ENCODE measurements at regions not wholly inside any gene's neighbourhood (a gene's known extent, or its start where the extent isn't known, plus 50 kb on each side); places are given as distances from the start of the nearest gene placed in this dataset.

GRCh38 chr21:33989440-33989839 lies 73.8 kb upstream of the ATP5PO start:
- DNase-seq = no peak
- intact Hi-C loops (cut with DNase I; ENCODE audit: low total_unique reads) = no loop called here
- no peak for TF ChIP-seq CTCF (IDR thresholded peaks at IDR 0.05)
- TF ChIP-seq POLR2A (IDR thresholded peaks at IDR 0.05) = no peak
- no peaks in the 10 kb centered on the region for H3K36me3 ChIP-seq
- H3K27ac ChIP-seq = no peak overlapping the region
- no peaks in the 10 kb centered on the region for H3K9me3 ChIP-seq
- H3K4me3 ChIP-seq = no peak overlapping the region
- no peaks in the 10 kb centered on the region for H3K4me1 ChIP-seq
- H3K27me3 ChIP-seq = no peaks in the 10 kb centered on the region

- Histone ChIP-seq H3K4me3 (no peak overlapping the region), H3K4me1 (no peaks in the 10 kb centered on the region), H3K36me3 (no peaks in the 10 kb centered on the region), H3K27me3 (no peaks in the 10 kb centered on the region), H3K9me3 (no peaks in the 10 kb centered on the region), H3K27ac (no peak overlapping the region)
- no peak for TF ChIP-seq CTCF (IDR thresholded peaks at IDR 0.05)
- no peak for DNase-seq
- intact Hi-C loops (cut with DNase I; ENCODE audit: low total_unique reads) = no loop called here
These were observed 72.8 kb upstream of the ATP5PO start for GRCh38 chr21:33988237-33989017.

GRCh38 chr21:33987461-33987860 lies 71.9 kb upstream of the ATP5PO start:
- H3K27me3 ChIP-seq = no peaks in the 10 kb centered on the region
- TF ChIP-seq POLR2A (IDR thresholded peaks at IDR 0.05) (no peak), CTCF (IDR thresholded peaks at IDR 0.05) (no peak)
- no peak for DNase-seq
- H3K4me1 ChIP-seq = no peaks in the 10 kb centered on the region
- no peak overlapping the region for H3K27ac ChIP-seq
- intact Hi-C loops (cut with DNase I; ENCODE audit: low total_unique reads) = no loop called here
- no peak overlapping the region for H3K4me3 ChIP-seq
- no peaks in the 10 kb centered on the region for H3K36me3 ChIP-seq
- no peaks in the 10 kb centered on the region for H3K9me3 ChIP-seq

GRCh38 chr21:33985117-33986050 lies 69.8 kb upstream of the ATP5PO start:
- Histone ChIP-seq H3K4me1 (no peaks in the 10 kb centered on the region), H3K9me3 (no peaks in the 10 kb centered on the region), H3K27me3 (no peaks in the 10 kb centered on the region), H3K4me3 (no peak overlapping the region), H3K36me3 (no peaks in the 10 kb centered on the region), H3K27ac (no peak overlapping the region)
- TF ChIP-seq POLR2A (IDR thresholded peaks at IDR 0.05) (no peak), CTCF (IDR thresholded peaks at IDR 0.05) (no peak)
- intact Hi-C loops (cut with DNase I; ENCODE audit: low total_unique reads) = no loop called here
- no peak for DNase-seq

GRCh38 chr21:33984021-33984481 lies 68.4 kb upstream of the ATP5PO start:
- TF ChIP-seq CTCF (IDR thresholded peaks at IDR 0.05) (no peak), POLR2A (IDR thresholded peaks at IDR 0.05) (no peak)

More at GRCh38 chr21:33984021-33984481, 68.4 kb upstream of the ATP5PO start:
- no peaks in the 10 kb centered on the region for H3K27me3 ChIP-seq
- H3K27ac ChIP-seq = no peak overlapping the region
- no peaks in the 10 kb centered on the region for H3K9me3 ChIP-seq
- no peak for DNase-seq
- H3K36me3 ChIP-seq = no peaks in the 10 kb centered on the region
- H3K4me1 ChIP-seq = no peaks in the 10 kb centered on the region
- H3K4me3 ChIP-seq = no peak overlapping the region
- intact Hi-C loops (cut with DNase I; ENCODE audit: low total_unique reads) = no loop called here
